ENCODE measurements at regions not wholly inside any gene's neighbourhood (a gene's known extent, or its start where the extent isn't known, plus 50 kb on each side); places are given as distances from the start of the nearest gene placed in this dataset.
A peak's percentile ranks its signal among the peaks of the same experiment; 100 is the strongest.

- TF ChIP-seq TAF1 (IDR thresholded peaks at IDR 0.05; ENCODE audit: borderline replicate concordance, insufficient read depth, low read length) (no peak), POLR2AphosphoS5 (IDR thresholded peaks at IDR 0.05; ENCODE audit: low read depth, low read length) (peak; percentile 28; the same call in 1 of the 2 replicates), FOXP2 (optimal IDR thresholded peaks at IDR 0.05; ENCODE audit: borderline replicate concordance, extremely low read depth, extremely low read length, insufficient read depth) (no peak), REST (IDR thresholded peaks at IDR 0.05; ENCODE audit: insufficient read depth in 1 of 2, low read depth in 2 of 2, low read length in 2 of 2) (no peak), SIN3A (IDR thresholded peaks at IDR 0.05; ENCODE audit: borderline replicate concordance, insufficient read depth, low read length) (no peak)
Observed at GRCh38 chr20:11230999-11231398, 557.2 kb upstream of the JAG1 start.

GRCh38 chr20:11231742-11232648 is 558.2 kb upstream of the JAG1 start:
- TF ChIP-seq POLR2AphosphoS5 (IDR thresholded peaks at IDR 0.05; ENCODE audit: low read depth, low read length) (no peak), TAF1 (IDR thresholded peaks at IDR 0.05; ENCODE audit: borderline replicate concordance, insufficient read depth, low read length) (no peak), FOXP2 (optimal IDR thresholded peaks at IDR 0.05; ENCODE audit: borderline replicate concordance, extremely low read depth, extremely low read length, insufficient read depth) (no peak), REST (IDR thresholded peaks at IDR 0.05; ENCODE audit: insufficient read depth in 1 of 2, low read depth in 2 of 2, low read length in 2 of 2) (no peak), SIN3A (IDR thresholded peaks at IDR 0.05; ENCODE audit: borderline replicate concordance, insufficient read depth, low read length) (no peak)

- TF ChIP-seq REST (IDR thresholded peaks at IDR 0.05; ENCODE audit: insufficient read depth in 1 of 2, low read depth in 2 of 2, low read length in 2 of 2) (no peak), POLR2AphosphoS5 (IDR thresholded peaks at IDR 0.05; ENCODE audit: low read depth, low read length) (no peak), SIN3A (IDR thresholded peaks at IDR 0.05; ENCODE audit: borderline replicate concordance, insufficient read depth, low read length) (no peak), FOXP2 (optimal IDR thresholded peaks at IDR 0.05; ENCODE audit: borderline replicate concordance, extremely low read depth, extremely low read length, insufficient read depth) (no peak), TAF1 (IDR thresholded peaks at IDR 0.05; ENCODE audit: borderline replicate concordance, insufficient read depth, low read length) (no peak)
Observed at GRCh38 chr20:11232896-11233295, 559.1 kb upstream of the JAG1 start.

GRCh38 chr20:11234181-11234580 is 560.4 kb upstream of the JAG1 start:
- TF ChIP-seq SIN3A (IDR thresholded peaks at IDR 0.05; ENCODE audit: borderline replicate concordance, insufficient read depth, low read length) (no peak), FOXP2 (optimal IDR thresholded peaks at IDR 0.05; ENCODE audit: borderline replicate concordance, extremely low read depth, extremely low read length, insufficient read depth) (no peak), REST (IDR thresholded peaks at IDR 0.05; ENCODE audit: insufficient read depth in 1 of 2, low read depth in 2 of 2, low read length in 2 of 2) (no peak), TAF1 (IDR thresholded peaks at IDR 0.05; ENCODE audit: borderline replicate concordance, insufficient read depth, low read length) (no peak), POLR2AphosphoS5 (IDR thresholded peaks at IDR 0.05; ENCODE audit: low read depth, low read length) (no peak)
